ENCODE measurements at regions not wholly inside any gene's neighbourhood (a gene's known extent, or its start where the extent isn't known, plus 50 kb on each side); places are given as distances from the start of the nearest gene placed in this dataset.
A peak's percentile ranks its signal among the peaks of the same experiment; 100 is the strongest.

DNA sequence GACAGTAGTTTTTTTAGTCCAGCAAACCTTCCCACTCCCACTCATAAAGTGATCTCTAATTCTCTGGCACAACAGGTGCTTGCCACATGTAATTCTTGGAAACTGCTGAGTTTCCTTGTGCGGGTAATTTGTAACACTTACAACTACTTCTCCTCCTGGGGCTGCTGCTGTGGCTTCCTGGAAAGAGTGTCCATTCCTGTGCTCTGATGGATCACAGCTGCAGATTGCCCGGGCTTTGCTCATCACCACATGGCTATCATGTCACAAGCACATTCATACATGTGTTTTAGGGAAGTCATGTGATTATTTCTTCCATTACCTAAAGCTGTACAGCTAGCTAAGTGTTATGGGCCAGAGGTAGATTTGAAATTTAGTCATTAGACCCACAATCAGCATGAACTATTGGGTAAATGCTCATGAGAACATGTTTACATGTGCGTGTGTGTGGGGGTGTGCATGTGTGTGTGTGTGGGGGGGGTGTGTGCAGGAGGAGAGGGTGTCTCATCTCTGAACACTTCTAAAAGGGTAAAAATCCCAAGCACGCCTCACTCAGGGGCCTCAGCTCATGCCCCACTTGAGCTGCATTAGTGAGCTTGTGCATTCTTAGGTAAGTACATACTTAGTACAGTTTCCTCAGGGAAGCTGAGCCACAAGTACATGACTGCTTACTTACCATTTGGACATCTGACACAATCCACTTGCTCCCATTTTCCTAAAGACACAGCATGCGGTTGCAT, 118.1 kb upstream of the CCDC112 start:
- intact Hi-C loops (cut with DNase I), result loop anchor here (5.0 kb wide), 3 partner anchors 32 to 128 kb away; partner anchors contain the start of gene FEM1C (in 1 of the 2)
- ATAC-seq (peak; percentile 86 to 96 (median 95)), DNase-seq (peak; percentile 60 to 71)
- H3K9me3 ChIP-seq, result no peaks in the 10 kb centered on the region
- peaks cover 12% of the 10 kb centered on the region for H3K4me1 ChIP-seq
- 62 to 68% (median 64%) methylated on average over 5 of the region's 5 CpGs for WGBS, 3 donors
- TF ChIP-seq, protein P1, sequence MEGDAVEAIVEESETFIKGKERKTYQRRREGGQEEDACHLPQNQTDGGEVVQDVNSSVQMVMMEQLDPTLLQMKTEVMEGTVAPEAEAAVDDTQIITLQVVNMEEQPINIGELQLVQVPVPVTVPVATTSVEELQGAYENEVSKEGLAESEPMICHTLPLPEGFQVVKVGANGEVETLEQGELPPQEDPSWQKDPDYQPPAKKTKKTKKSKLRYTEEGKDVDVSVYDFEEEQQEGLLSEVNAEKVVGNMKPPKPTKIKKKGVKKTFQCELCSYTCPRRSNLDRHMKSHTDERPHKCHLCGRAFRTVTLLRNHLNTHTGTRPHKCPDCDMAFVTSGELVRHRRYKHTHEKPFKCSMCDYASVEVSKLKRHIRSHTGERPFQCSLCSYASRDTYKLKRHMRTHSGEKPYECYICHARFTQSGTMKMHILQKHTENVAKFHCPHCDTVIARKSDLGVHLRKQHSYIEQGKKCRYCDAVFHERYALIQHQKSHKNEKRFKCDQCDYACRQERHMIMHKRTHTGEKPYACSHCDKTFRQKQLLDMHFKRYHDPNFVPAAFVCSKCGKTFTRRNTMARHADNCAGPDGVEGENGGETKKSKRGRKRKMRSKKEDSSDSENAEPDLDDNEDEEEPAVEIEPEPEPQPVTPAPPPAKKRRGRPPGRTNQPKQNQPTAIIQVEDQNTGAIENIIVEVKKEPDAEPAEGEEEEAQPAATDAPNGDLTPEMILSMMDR (IDR thresholded peaks at IDR 0.05), result no peak
- H3K4me3 ChIP-seq, result no peak overlapping the region
- peak overlapping the region; percentile 16 for H3K27ac ChIP-seq
- no peaks in the 10 kb centered on the region for H3K27me3 ChIP-seq (ENCODE audit: insufficient read depth in 3 of 3, low read length in 2 of 3)
- H3K36me3 ChIP-seq (ENCODE audit: insufficient read depth in 1 of 2, low read depth in 1 of 2), result no peaks in the 10 kb centered on the region

DNA sequence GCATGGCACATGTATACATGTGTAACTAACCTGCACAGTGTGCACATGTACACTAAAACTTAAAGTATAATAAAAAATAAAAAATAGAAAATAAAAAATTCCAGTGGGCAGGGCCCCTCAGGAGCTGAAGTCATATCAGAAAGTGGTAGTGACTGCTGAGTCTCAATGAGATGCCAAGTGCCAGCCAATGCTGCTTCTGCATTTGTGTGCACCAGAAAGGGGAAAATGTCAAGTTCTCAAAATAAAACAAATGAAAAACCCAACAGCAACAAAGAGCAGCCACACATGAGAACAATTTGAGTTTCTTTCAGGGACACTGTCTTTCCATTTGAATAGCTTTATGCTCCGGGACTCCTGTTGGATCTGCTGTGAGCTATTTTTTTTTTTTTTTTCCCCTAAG, 117.2 kb upstream of the CCDC112 start:
- Histone ChIP-seq H3K9me3 (no peaks in the 10 kb centered on the region), H3K4me3 (no peak overlapping the region), H3K27me3 (ENCODE audit: insufficient read depth in 3 of 3, low read length in 2 of 3) (no peaks in the 10 kb centered on the region), H3K27ac (no peak overlapping the region), H3K36me3 (ENCODE audit: insufficient read depth in 1 of 2, low read depth in 1 of 2) (no peaks in the 10 kb centered on the region), H3K4me1 (peaks cover 10% of the 10 kb centered on the region)
- DNase-seq, result no peak
- no peak for ATAC-seq
- TF ChIP-seq, protein P1 (IDR thresholded peaks at IDR 0.05), result no peak
- intact Hi-C loops (cut with DNase I), result no loop called here
- WGBS, 3 donors, result 88 to 89% (median 88%) methylated on average over 1 of the region's 1 CpG

DNA sequence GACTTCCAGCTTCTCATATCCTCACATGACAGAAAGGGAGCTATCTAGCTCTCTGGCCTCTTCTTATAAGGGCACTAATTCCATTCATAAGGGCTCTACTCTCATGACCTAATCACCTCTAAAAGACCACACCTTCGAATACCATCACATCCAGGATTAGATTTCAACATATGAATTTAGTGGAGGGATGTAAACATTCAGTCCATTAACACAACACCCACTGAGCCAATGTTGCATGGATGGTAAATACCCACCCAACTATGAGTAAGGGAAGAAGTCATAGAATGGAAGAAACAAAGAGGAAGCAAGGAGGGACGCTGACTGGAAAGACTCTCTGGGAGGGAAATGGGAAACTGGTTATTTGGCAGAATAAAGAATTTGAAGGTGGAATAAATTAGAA, 112.6 kb upstream of the CCDC112 start:
- intact Hi-C loops (cut with DNase I), result no loop called here
- Histone ChIP-seq H3K9me3 (no peaks in the 10 kb centered on the region), H3K4me3 (no peak overlapping the region), H3K4me1 (peaks cover 5% of the 10 kb centered on the region), H3K36me3 (ENCODE audit: insufficient read depth in 1 of 2, low read depth in 1 of 2) (no peaks in the 10 kb centered on the region), H3K27me3 (ENCODE audit: insufficient read depth in 3 of 3, low read length in 2 of 3) (no peaks in the 10 kb centered on the region), H3K27ac (no peak overlapping the region)
- WGBS, 3 donors, result 81 to 90% (median 86%) methylated on average over 2 of the region's 2 CpGs
- ATAC-seq (no peak), DNase-seq (no peak)
- TF ChIP-seq, protein P1 (IDR thresholded peaks at IDR 0.05), result no peak

DNA sequence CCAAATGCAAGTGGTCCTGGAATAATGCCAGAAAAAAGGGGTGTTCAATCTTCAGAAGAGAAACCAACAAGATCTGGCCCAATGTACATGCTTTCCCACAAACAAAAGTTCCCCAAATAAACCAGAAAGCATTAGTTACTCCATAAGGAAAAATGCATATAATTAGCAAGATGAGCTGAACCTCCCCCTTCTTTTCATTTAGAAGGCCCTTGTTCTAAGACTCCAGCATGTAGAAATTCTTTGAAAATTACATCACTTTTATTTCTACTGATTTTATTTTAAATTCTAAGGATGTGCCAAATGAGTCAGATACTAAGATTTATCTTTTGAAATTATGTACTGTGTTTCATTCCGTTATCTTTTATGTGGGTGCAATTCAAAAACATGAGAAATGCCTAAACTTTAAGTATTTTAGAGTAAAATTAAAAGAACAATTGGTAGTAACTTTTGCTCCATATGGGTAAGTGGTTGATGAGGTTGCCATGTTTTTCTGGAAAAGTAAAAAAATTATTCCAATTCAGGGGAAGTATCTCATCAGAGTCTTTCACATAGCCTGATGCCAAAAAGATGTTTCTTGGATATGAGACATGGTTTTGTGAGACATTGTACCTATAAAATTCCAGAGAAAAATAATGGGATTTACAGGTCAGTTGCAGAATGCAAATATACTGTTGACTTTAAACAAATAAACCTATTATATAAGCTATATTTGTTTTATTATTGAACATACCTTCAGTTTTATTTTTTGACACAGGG, 106.5 kb upstream of the CCDC112 start:
- TF ChIP-seq, protein P1 (IDR thresholded peaks at IDR 0.05), result no peak
- no peak for ATAC-seq
- Histone ChIP-seq H3K4me1 (no peaks in the 10 kb centered on the region), H3K36me3 (ENCODE audit: insufficient read depth in 1 of 2, low read depth in 1 of 2) (no peaks in the 10 kb centered on the region), H3K9me3 (no peaks in the 10 kb centered on the region), H3K27ac (no peak overlapping the region), H3K4me3 (no peak overlapping the region), H3K27me3 (ENCODE audit: insufficient read depth in 3 of 3, low read length in 2 of 3) (no peaks in the 10 kb centered on the region)
- 77 to 79% (median 78%) methylated on average over 1 of the region's 1 CpG for WGBS, 3 donors
- DNase-seq, result no peak
- intact Hi-C loops (cut with DNase I), result no loop called here

Data from psoas muscle (tissue), 7 donors.